ENCODE measurements at regions not wholly inside any gene's neighbourhood (a gene's known extent, or its start where the extent isn't known, plus 50 kb on each side); places are given as distances from the start of the nearest gene placed in this dataset.

DNA sequence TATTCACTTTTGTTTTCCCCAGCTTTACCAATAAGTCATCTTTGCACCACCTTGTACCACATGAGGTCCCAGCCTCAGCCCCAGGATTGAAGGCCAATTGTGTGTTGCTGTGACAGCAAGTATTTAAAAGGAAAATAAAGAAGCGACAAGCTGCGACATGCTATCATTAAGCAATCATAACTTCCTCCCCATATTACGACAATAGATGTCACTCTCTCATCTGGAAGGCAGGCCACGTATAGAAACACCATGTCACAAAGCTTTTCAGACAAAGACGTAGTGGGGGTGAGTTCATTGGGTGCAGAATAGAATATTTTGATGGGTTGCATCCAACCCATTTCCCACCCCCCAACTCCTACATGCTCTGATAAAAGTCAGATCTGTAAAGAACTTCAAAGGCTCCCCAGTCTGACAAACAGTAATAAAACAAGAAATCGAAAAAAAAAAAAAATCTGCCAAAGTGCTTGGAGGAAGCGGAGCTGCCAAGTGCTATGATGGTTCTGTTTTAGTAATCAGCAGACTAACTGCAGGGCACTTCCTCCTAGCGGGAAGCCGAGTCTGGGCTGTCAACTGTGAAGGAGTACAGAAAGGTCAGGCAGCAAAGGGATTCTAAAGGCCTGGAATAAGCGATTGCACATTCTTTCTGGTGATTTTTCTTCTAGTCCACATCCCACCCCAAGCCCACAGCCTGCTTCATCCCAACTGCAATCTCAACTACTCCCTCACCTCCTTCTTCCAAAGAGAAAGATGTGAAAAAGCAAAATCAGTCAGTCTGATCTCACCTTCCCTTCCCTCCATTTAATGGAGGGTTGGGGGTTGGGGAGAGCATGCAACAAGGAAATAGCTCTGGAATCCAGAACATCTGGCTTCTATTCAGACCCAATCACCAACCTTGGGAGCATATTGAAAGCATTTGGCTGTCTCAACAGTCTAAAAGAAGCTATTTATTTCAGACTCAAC, 131.4 kb upstream of the UBASH3B start:
- DNase-seq, result no peak

GRCh38 chr11:122521626-122522025, 133.9 kb upstream of the UBASH3B start:
- no peak for DNase-seq

DNA sequence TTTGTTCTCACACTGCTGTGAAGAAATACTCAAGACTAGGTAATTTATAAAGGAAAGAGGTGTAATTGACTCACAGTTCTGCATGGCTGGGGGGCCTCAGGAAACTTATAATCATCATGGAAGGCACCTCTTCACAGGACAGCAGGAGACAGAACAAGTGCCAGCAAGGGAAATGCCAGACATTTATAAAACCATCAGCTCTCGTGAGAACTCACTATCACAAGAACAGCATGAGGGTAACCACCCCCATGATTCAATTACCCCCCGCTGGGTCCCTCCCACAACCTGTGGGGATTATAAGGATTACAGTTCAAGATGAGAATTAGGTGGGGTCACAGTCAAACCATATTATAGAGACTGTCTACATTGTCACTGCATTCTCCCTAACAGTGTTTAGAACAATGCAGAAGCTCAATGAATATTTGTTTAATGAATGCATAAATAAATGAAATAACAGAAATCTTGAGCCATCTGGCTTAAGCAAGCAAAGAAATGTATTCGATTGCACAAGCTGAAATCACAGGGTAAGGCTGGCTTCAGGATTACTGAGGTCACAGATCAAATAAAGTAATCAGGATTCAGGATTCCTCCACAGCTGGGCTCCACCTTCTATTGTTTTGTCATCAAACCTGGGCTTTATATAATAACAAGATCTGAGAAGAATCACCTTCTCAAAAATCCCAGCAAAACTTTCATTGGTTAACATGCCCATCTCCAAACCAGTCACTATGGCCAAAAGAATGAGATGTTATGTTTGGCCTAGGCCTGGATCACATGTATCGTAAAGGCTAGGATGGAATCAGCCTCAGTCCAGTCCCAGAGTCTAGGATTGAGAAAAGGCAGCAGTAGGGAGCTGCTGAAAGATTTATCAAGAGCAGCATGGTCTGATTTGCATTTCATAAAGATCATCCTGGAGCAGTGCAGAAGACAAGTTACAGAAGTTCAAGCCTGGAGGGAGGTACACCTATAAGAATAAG, 137.8 kb upstream of the UBASH3B start:
- no peak for DNase-seq

DNA sequence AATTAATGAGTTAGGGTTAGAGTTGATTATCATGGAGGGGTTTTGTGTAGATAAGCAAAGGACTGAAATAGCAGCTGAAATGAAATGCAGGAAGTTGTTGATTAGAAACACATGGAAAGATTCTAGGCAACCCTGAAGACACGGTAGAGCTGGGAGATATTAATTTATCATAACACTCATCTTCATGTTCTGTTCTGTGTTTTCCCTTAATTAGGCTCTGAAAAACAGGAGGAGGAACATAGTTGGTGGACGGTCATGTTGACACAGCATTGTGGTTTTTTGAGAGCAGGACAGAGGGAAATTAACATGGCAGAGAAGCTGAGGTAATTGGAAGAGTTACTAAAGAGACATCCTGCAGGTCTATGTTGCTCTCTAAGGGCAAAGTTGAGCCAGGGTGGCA, 138.8 kb upstream of the UBASH3B start:
- no peak for DNase-seq

DNA sequence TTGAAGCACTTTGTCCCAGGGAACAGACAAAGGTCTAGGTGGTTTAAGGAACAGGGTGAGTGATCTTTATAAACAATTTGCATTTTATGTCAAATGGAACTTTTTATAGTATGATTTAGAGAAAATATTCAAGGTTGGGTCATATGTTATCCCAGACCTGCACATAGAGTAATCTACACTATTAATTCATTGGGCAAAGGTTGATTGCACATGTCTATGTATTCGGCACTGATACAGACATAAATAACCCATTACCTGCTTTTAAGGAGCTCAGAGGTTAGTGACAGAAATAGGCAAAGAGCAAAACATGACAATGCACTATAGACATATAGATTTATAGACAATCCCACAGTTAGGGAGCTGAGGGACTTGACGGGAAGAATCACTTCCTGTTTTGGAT, 141.5 kb upstream of the UBASH3B start:
- no peak for DNase-seq

DNA sequence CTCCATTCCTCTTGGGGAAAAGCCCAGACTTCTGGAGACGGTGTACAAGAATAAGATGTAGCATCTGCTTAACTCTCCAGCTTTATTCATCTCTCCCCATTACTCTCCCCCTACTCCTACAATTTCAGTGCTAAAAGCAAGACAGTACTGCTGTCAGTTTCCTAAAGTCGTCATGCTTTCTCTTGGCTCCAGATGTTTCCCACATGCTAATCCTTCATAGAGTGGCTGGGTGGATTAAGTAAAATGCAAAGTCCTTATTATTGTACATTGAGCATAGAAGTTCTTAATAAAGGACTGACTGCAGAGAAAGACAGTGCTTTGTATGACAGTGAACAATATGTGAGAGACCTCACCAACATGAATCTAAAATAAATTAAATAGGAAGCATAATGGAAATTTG, 142.2 kb upstream of the UBASH3B start:
- no peak for DNase-seq

GRCh38 chr11:122512688-122513087, 142.8 kb upstream of the UBASH3B start:
- DNase-seq, result no peak

- no peak for DNase-seq
Observed at GRCh38 chr11:122509899-122510298, 145.6 kb upstream of the UBASH3B start.

- DNase-seq, result no peak
Observed at GRCh38 chr11:122509091-122509490, 146.4 kb upstream of the UBASH3B start.

DNA sequence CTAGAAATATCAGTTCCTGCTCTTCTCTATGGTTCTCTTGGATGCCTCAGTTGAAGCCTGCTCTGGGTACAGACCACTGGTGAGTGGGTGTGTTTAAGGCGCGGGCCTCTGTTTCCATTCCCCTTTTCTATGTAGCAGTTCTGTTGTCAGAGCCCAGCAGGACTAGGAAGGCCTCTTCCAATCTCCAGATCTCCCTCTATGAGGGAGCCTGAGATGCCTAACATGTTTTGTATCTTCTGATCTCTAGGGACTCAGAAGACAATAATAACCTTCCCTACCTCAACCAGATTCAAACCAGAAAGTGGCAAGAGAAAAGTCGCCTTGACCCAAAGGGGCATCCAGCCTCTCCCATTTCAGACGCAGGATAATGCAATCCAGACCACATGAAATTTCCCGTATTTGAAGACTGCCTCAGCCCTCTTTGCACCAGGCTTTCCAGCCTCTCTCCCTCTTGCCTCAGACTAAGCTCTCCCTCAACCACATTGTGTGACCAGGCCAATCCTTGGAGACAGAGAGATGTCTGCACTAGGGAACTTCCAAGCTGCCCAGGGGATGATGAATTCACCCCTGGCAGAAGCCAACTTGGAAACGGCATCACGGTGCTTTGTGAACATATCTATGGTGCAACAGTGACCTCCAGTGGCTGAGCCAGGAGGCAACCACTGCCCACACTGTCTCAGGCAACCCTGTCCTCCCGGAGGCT, 150.1 kb upstream of the UBASH3B start:
- peak; percentile 74 for DNase-seq

GRCh38 chr11:122494221-122494620, 161.3 kb upstream of the UBASH3B start:
- DNase-seq, result no peak

DNA sequence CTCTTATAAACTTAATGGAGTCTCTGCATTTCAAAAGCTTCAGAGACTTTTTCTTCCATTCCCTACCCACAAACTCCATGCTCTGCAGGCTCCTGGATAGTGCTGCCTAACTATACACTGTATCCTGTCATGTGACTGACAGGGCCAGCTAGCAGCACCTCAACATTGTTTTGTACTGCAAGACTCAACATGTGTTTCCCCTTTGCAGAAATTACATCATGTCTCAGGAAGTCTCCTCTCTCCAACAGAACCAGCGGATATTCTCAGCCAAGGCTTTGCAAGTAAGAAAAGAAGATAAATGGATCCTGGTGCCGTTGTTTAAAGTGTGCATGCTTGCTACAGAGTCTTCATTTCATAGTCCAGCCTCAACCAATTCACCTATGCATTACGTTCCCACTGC, 164.0 kb upstream of the UBASH3B start:
- DNase-seq, result no peak

GRCh38 chr11:122488892-122489706, 166.4 kb upstream of the UBASH3B start:
- no peak for DNase-seq

GRCh38 chr11:122487669-122488068, 167.9 kb upstream of the UBASH3B start:
- DNase-seq, result no peak

DNA sequence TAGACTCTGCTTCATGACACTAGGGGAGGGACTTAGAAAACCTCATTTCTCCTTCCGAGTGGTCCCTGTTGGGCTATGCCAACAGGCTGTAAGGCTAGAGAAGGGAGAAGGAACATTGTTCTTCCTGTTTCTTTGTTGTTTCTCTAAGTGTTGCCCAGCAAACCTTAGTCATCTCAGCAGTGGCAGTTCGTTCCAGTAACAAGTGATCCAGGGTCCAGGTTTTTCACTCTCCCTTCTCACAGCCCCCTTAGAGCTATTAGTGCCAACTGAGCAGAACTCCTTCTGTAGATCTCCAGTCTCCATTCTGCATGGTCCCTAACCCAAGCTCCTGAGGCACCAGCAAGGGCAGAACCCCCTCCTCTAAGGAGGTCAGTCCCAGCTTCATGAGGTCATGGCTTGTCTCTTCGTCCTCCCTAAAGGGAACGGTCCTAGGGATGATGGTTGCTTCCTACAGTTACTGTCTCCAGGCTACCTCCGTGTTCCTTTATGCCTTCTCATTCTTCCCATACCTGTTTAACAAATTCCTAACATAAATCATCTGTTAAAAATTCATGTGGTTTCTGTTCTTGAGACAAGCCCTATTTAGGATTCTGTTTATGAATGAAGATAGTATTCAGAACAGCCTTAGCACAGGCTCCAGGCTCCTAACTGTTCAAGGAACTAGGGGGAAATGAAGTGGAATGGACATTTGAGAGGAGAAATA, 168.6 kb upstream of the UBASH3B start:
- no peak for DNase-seq

DNA sequence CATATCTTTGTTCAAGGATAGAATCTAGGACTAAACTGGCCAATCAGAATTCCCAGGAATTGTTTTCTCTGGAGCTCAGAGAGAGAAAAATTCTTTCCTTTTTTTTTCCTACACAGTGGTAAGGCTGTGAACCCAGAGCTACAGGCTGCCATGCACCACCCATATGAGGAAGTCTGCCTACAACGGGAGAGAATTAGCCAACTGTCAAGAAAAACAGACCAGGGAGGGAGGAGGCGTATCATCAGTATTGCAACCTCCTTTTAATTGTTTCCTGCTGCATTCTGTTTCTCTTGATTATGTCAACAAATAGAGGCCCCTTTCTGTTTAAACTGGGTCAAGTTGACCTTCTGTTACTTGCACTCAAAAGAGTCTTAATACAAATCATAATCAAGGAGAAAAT, 176.5 kb upstream of the UBASH3B start:
- DNase-seq, result no peak

DNA sequence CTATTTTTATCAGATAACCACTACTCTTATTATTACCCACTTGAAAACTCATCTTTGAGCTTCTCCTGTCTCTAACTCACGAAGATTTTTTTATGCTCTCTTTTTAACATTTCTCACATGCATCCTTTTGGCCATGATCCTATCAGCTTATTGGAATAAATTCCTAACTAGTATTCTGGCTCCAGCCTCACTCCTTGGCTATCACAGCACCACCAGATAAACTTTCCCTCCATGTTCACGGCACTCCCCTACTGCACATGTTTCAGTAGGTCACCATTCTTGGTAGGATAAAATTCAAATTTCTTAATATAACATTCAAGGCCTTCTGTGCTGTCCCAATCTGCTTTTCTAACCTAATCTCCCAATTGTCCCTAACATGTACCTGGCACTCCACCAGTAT, 186.6 kb upstream of the UBASH3B start:
- no peak for DNase-seq

DNA sequence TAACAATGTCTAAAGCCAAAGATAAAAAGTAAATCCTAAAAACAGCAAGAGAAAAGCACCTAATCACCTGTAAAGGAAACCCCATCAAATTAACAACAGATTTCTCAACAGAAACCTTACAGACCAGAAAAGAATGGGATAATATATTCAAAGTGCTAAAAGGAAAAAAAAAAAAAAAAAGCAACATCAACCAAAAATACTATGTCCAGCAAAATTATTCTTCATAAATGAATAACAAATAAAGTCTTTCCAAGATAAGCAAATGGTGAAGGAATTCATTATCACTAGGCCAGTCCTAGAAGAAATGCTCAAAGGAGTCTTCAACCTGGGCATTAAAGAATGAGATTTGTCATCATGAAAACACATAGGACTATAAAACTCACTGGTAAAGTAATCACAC, 192.0 kb upstream of the UBASH3B start:
- no peak for DNase-seq

- DNase-seq, result no peak
Observed at GRCh38 chr11:122459064-122459463, 196.5 kb upstream of the UBASH3B start.

DNA sequence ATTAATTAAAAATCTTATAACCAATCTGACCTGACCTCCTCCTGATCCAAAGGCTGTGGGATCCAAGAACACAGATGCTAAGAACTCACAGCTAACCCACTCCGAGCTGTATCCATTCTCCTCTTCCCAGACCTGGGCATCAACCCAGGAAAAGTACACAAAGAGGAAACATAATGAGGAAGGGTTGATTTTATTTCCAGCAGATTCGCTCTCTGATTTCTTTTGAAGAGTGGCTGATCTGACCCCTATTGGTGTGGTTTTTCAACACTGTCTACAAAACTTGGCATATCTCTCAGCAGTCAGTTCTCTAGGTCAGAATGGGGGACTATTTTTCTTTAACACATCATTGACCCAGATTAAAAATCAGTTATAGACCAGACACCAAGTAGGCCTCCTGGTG, 201.9 kb upstream of the UBASH3B start:
- DNase-seq, result no peak

GRCh38 chr11:122451911-122452310, 203.6 kb upstream of the UBASH3B start:
- no peak for DNase-seq

DNA sequence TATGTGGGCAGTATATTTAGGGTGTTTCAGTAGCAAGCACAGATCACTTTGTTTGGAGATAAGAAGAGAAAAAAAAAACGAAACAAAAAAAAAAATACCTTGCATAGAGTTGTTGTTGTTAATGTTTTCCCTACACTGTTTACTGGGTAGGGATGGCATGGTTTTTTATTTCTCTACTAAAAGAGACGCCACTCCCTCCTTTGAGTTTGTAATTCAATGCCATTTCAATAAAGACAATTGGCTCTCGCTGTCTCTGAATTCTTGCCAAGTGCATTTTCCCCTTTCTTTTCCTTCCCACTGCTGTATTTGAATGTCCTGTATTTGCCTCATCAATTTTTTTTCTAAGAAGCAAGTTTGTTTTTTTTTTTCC, 213.9 kb upstream of the UBASH3B start:
- DNase-seq, result peak; percentile 60

All from NCI-H345 (cell line).